ENCODE measurements at regions not wholly inside any gene's neighbourhood (a gene's known extent, or its start where the extent isn't known, plus 50 kb on each side); places are given as distances from the start of the nearest gene placed in this dataset.

- TF ChIP-seq CTCF (IDR thresholded peaks at IDR 0.05) (no peak), E2F1 (CRISPR knock-in tag; IDR thresholded peaks at IDR 0.05) (no peak), ZNF281 (CRISPR knock-in tag; IDR thresholded peaks at IDR 0.05) (0 out of 2 replicates have a peak, but pooled peaks have one; percentile 46), FOXK1 (CRISPR knock-in tag; IDR thresholded peaks at IDR 0.05) (peak; percentile 85; the same call in 1 of the 2 replicates), GTF2I (CRISPR knock-in tag; conservative IDR thresholded peaks at IDR 0.05) (0 out of 2 replicates have a peak, but pooled peaks have one; percentile 8), PREB (CRISPR knock-in tag; IDR thresholded peaks at IDR 0.05; ENCODE audit: borderline replicate concordance) (peak; percentile 71; the same call in 1 of the 2 replicates), HMGXB4 (CRISPR knock-in tag; IDR thresholded peaks at IDR 0.05) (no peak), ATF3 (CRISPR knock-in tag; conservative IDR thresholded peaks at IDR 0.05) (no peak), IRF1 (CRISPR knock-in tag; IDR thresholded peaks at IDR 0.05) (no peak), ESRRA (CRISPR knock-in tag; IDR thresholded peaks at IDR 0.05; ENCODE audit: borderline replicate concordance) (no peak; the same call in 1 of the 2 replicates), NR1H2 (CRISPR knock-in tag; IDR thresholded peaks at IDR 0.05) (no peak), FOXP4 (CRISPR knock-in tag; IDR thresholded peaks at IDR 0.05) (peak; percentile 96), USF2 (CRISPR knock-in tag; IDR thresholded peaks at IDR 0.05) (no peak), NFE2L1 (CRISPR knock-in tag; IDR thresholded peaks at IDR 0.05) (peak; percentile 86)
These were observed 59.4 kb upstream of the RAPGEF1 start for GRCh38 chr9:131799177-131799823.

All from WTC11 (cell line).